ENCODE measurements at regions not wholly inside any gene's neighbourhood (a gene's known extent, or its start where the extent isn't known, plus 50 kb on each side); places are given as distances from the start of the nearest gene placed in this dataset.

GRCh38 chr3:16103472-16103871 lies 71.0 kb upstream of the GALNT15 start:
- DNase-seq (ENCODE audit: low read depth): no peak
- no peak for TF ChIP-seq CTCF (conservative IDR thresholded peaks at IDR 0.05; ENCODE audit: low read depth, low read length)

GRCh38 chr3:16104156-16104555 lies 70.3 kb upstream of the GALNT15 start:
- no peak for DNase-seq (ENCODE audit: low read depth)
- no peak overlapping the region for H3K4me3 ChIP-seq (ENCODE audit: low read length)
- no peak for TF ChIP-seq CTCF (conservative IDR thresholded peaks at IDR 0.05; ENCODE audit: low read depth, low read length)

More at GRCh38 chr3:16103472-16103871, 71.0 kb upstream of the GALNT15 start:
- no peak overlapping the region for H3K4me3 ChIP-seq (ENCODE audit: low read length)

GRCh38 chr3:16106050-16106449 lies 68.4 kb upstream of the GALNT15 start:
- DNase-seq (ENCODE audit: low read depth): no peak
- H3K4me3 ChIP-seq (ENCODE audit: low read length): no peak overlapping the region
- no peak for TF ChIP-seq CTCF (conservative IDR thresholded peaks at IDR 0.05; ENCODE audit: low read depth, low read length)

GRCh38 chr3:16108424-16108823 lies 66.1 kb upstream of the GALNT15 start:
- no peak for DNase-seq (ENCODE audit: low read depth)
- TF ChIP-seq CTCF (conservative IDR thresholded peaks at IDR 0.05; ENCODE audit: low read depth, low read length): no peak
- H3K4me3 ChIP-seq (ENCODE audit: low read length): no peak overlapping the region

GRCh38 chr3:16109929-16110328 lies 64.6 kb upstream of the GALNT15 start:
- TF ChIP-seq CTCF (conservative IDR thresholded peaks at IDR 0.05; ENCODE audit: low read depth, low read length): no peak
- H3K4me3 ChIP-seq (ENCODE audit: low read length): no peak overlapping the region
- no peak for DNase-seq (ENCODE audit: low read depth)

GRCh38 chr3:16112910-16113504 lies 61.5 kb upstream of the GALNT15 start:
- TF ChIP-seq CTCF (conservative IDR thresholded peaks at IDR 0.05; ENCODE audit: low read depth, low read length): no peak
- no peak for DNase-seq (ENCODE audit: low read depth)
- no peak overlapping the region for H3K4me3 ChIP-seq (ENCODE audit: low read length)

GRCh38 chr3:16113704-16114103 lies 60.8 kb upstream of the GALNT15 start:
- no peak for TF ChIP-seq CTCF (conservative IDR thresholded peaks at IDR 0.05; ENCODE audit: low read depth, low read length)
- no peak for DNase-seq (ENCODE audit: low read depth)

More at GRCh38 chr3:16113704-16114103, 60.8 kb upstream of the GALNT15 start:
- H3K4me3 ChIP-seq (ENCODE audit: low read length): no peak overlapping the region

Data from retinal pigment epithelial cell (primary cell).